ENCODE measurements at regions not wholly inside any gene's neighbourhood (a gene's known extent, or its start where the extent isn't known, plus 50 kb on each side); places are given as distances from the start of the nearest gene placed in this dataset.

DNA sequence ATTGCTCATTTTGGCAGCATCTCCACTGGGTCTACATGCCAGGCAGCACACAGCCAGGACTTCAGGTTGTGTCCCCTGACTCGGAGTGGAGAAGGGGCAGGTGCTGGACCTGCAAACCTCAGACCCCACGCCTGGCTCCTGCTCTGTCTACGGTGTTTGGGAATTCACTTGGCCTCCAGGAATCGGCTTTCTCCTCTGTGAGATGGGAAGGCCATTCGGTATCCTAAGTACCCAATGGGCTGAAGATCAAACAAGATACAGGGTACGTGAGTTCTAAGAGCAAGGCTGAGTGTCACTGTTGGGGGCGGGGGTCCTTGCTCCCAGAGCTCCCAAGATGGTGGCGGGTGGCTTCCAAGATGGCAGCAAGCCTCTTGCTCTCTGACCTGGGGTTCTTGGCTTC is 73.2 kb upstream of the EN2 start:
- TF ChIP-seq, protein P1, sequence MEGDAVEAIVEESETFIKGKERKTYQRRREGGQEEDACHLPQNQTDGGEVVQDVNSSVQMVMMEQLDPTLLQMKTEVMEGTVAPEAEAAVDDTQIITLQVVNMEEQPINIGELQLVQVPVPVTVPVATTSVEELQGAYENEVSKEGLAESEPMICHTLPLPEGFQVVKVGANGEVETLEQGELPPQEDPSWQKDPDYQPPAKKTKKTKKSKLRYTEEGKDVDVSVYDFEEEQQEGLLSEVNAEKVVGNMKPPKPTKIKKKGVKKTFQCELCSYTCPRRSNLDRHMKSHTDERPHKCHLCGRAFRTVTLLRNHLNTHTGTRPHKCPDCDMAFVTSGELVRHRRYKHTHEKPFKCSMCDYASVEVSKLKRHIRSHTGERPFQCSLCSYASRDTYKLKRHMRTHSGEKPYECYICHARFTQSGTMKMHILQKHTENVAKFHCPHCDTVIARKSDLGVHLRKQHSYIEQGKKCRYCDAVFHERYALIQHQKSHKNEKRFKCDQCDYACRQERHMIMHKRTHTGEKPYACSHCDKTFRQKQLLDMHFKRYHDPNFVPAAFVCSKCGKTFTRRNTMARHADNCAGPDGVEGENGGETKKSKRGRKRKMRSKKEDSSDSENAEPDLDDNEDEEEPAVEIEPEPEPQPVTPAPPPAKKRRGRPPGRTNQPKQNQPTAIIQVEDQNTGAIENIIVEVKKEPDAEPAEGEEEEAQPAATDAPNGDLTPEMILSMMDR (IDR thresholded peaks at IDR 0.05), result no peak
- TF ChIP-seq EZH2 (IDR thresholded peaks at IDR 0.05; ENCODE audit: borderline replicate concordance, insufficient read depth, low read depth, low read length, poor library complexity, severe bottlenecking), result no peak

Measured in B cell (primary cell).